ENCODE measurements at regions not wholly inside any gene's neighbourhood (a gene's known extent, or its start where the extent isn't known, plus 50 kb on each side); places are given as distances from the start of the nearest gene placed in this dataset.

DNA sequence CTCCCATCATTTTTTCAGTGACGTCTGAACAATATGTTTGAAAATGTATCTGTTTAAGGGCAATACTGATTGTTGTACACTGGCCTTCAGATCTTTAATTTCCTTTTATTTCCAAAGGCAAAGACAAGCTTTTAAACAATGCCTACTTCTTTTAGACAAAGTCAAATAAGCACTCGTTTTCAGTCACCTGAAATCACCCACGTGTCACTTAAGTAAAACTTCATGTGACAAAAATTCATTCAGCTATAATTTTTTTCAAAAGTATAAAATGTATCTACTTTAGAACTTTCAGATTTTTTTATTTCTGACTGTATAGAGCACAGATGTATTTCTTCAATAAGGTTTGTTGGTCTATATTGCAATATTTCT is 113.5 kb upstream of the BEND6 start (continued):
- TF ChIP-seq GABPA (IDR thresholded peaks at IDR 0.05 in 1 of 2, conservative IDR thresholded peaks at IDR 0.05 in 1 of 2) (no peak), EGR1 (IDR thresholded peaks at IDR 0.05; ENCODE audit: low read depth in 2 of 2) (no peak), HNF4A (conservative IDR thresholded peaks at IDR 0.05) (no peak), FOXA2 (IDR thresholded peaks at IDR 0.05) (no peak), RXRA (IDR thresholded peaks at IDR 0.05) (no peak)
- TF ChIP-seq, protein P1, sequence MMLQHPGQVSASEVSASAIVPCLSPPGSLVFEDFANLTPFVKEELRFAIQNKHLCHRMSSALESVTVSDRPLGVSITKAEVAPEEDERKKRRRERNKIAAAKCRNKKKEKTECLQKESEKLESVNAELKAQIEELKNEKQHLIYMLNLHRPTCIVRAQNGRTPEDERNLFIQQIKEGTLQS (IDR thresholded peaks at IDR 0.05) = no peak

DNA sequence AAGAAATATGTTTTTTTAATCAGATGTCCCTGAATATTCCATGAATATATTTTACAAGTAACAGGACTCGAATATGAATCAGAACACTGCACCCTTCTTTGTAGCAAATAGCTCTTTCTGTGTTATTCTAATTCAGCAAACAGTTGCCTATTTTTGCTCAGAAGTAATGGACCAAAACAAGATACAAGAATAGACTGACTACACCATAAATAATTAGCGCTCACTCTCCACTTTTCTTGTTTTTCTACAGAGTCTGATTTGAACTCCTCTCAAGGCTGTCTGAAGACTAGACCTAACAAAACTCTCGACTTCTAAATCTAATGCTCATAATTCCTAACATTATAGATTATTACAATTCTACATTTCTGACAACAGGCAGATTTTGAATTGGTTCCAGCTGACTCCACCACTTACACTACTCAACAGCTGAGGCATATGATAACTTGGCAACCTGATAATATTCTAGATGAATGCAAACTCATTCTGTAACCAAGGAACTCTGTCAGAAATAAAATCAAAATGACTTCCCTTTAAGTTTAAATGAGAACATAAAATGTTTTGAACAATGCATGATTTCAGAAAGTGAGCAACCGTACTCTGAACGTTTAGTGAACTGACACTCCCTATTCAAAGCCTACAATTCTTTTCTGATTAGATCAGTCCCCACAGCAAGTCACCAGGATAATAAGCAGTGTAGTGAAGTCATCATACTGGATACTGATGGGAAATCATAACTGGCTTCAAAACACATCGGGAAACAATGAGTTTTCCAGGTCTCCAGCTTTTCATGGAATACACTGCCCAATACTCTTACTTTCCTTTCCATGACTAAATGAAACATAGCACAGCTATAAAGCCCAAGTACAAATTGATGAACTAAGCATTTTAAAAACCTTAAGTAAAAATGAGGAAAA is 114.2 kb upstream of the BEND6 start:
- TF ChIP-seq TAF1 (conservative IDR thresholded peaks at IDR 0.05) (no peak), EGR1 (IDR thresholded peaks at IDR 0.05; ENCODE audit: low read depth in 2 of 2) (no peak), JUND (IDR thresholded peaks at IDR 0.05) (no peak), RAD21 (IDR thresholded peaks at IDR 0.05) (no peak), SP1 (IDR thresholded peaks at IDR 0.05) (no peak), HNF4G (IDR thresholded peaks at IDR 0.05) (no peak), FOXA1 (IDR thresholded peaks at IDR 0.05) (no peak), HNF4A (conservative IDR thresholded peaks at IDR 0.05) (no peak), FOXA2 (IDR thresholded peaks at IDR 0.05) (no peak)
- TF ChIP-seq, protein P1 (IDR thresholded peaks at IDR 0.05) = no peak
- TF ChIP-seq, protein P2, sequence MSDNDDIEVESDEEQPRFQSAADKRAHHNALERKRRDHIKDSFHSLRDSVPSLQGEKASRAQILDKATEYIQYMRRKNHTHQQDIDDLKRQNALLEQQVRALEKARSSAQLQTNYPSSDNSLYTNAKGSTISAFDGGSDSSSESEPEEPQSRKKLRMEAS (IDR thresholded peaks at IDR 0.05) = no peak
- DNase-seq (ENCODE audit: low spot score) = no peak
- Histone ChIP-seq H3K9ac (ENCODE audit: low read depth in 1 of 2, low read length in 2 of 2) (no peak overlapping the region), H3K9me3 (ENCODE audit: control insufficient read depth in 4 of 4, low read length in 3 of 4) (no peaks in the 10 kb centered on the region), H3K36me3 (ENCODE audit: control insufficient read depth in 4 of 4, insufficient read depth in 3 of 4, low read depth in 1 of 4, low read length in 3 of 4) (no peaks in the 10 kb centered on the region), H3K4me1 (ENCODE audit: control insufficient read depth in 4 of 4, insufficient read depth in 4 of 4, low read length in 3 of 4) (peaks cover 0 to 14% (median 10%) of the 10 kb centered on the region in 4 donors), H3K4me3 (ENCODE audit: low read depth in 1 of 3, low read length in 3 of 3) (no peak overlapping the region), H3K27me3 (ENCODE audit: control insufficient read depth in 4 of 4, insufficient read depth in 4 of 4, low read length in 3 of 4) (peaks cover 0 to 14% (median 6%) of the 10 kb centered on the region in 4 donors), H3K27ac (ENCODE audit: low read depth in 1 of 2, low read length in 2 of 2) (no peak overlapping the region)
- WGBS = 64% methylated on average over 6 of the region's 6 CpGs

DNA sequence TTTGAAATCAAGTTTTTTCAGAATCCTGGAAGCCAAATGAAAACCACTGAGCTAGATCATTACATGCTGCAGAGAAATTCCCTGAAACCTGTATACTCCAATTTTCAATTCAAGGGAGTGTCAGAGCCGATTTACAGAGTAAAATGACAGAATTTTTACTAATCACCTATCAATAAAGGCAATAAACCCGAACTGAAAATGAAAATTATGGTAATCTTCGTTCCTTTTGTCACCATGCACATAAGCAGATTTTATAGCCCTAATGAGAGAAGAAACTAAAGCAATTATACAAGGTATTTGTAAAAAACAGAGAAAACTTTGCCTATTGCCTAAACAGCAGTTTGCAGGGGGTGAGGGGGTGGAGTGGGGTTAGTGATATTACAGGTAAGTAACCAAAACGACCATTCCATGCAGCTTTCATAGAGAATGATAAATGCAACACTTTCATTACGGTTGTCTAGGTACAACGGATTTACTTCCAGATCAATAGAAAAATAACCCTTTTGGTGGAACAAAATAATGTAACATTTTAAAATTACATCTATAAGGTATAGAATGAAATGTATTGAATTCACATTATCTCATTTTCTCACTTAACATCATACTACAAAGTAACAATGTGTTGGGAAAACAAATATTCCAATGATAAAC is 115.2 kb upstream of the BEND6 start:
- H3K4me3 ChIP-seq (ENCODE audit: low read depth in 1 of 3, low read length in 3 of 3) = no peak overlapping the region
- no peaks in the 10 kb centered on the region for H3K9me3 ChIP-seq (ENCODE audit: control insufficient read depth in 4 of 4, low read length in 3 of 4)
- H3K36me3 ChIP-seq (ENCODE audit: control insufficient read depth in 4 of 4, insufficient read depth in 3 of 4, low read depth in 1 of 4, low read length in 3 of 4) = no peaks in the 10 kb centered on the region
- no peak overlapping the region for H3K9ac ChIP-seq (ENCODE audit: low read depth in 1 of 2, low read length in 2 of 2)
- no peak overlapping the region for H3K27ac ChIP-seq (ENCODE audit: low read depth in 1 of 2, low read length in 2 of 2)
- peaks cover 0 to 14% (median 6%) of the 10 kb centered on the region in 4 donors for H3K27me3 ChIP-seq (ENCODE audit: control insufficient read depth in 4 of 4, insufficient read depth in 4 of 4, low read length in 3 of 4)
- peaks cover 0 to 14% (median 10%) of the 10 kb centered on the region in 4 donors for H3K4me1 ChIP-seq (ENCODE audit: control insufficient read depth in 4 of 4, insufficient read depth in 4 of 4, low read length in 3 of 4)
- WGBS = 61% methylated on average over 6 of the region's 6 CpGs
- TF ChIP-seq JUND (IDR thresholded peaks at IDR 0.05) (no peak), FOXA1 (IDR thresholded peaks at IDR 0.05) (no peak), RXRA (IDR thresholded peaks at IDR 0.05) (no peak), HNF4G (IDR thresholded peaks at IDR 0.05) (no peak)
- TF ChIP-seq, protein P3, sequence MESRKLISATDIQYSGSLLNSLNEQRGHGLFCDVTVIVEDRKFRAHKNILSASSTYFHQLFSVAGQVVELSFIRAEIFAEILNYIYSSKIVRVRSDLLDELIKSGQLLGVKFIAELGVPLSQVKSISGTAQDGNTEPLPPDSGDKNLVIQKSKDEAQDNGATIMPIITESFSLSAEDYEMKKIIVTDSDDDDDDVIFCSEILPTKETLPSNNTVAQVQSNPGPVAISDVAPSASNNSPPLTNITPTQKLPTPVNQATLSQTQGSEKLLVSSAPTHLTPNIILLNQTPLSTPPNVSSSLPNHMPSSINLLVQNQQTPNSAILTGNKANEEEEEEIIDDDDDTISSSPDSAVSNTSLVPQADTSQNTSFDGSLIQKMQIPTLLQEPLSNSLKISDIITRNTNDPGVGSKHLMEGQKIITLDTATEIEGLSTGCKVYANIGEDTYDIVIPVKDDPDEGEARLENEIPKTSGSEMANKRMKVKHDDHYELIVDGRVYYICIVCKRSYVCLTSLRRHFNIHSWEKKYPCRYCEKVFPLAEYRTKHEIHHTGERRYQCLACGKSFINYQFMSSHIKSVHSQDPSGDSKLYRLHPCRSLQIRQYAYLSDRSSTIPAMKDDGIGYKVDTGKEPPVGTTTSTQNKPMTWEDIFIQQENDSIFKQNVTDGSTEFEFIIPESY (IDR thresholded peaks at IDR 0.05) = no peak
- TF ChIP-seq, protein P4, sequence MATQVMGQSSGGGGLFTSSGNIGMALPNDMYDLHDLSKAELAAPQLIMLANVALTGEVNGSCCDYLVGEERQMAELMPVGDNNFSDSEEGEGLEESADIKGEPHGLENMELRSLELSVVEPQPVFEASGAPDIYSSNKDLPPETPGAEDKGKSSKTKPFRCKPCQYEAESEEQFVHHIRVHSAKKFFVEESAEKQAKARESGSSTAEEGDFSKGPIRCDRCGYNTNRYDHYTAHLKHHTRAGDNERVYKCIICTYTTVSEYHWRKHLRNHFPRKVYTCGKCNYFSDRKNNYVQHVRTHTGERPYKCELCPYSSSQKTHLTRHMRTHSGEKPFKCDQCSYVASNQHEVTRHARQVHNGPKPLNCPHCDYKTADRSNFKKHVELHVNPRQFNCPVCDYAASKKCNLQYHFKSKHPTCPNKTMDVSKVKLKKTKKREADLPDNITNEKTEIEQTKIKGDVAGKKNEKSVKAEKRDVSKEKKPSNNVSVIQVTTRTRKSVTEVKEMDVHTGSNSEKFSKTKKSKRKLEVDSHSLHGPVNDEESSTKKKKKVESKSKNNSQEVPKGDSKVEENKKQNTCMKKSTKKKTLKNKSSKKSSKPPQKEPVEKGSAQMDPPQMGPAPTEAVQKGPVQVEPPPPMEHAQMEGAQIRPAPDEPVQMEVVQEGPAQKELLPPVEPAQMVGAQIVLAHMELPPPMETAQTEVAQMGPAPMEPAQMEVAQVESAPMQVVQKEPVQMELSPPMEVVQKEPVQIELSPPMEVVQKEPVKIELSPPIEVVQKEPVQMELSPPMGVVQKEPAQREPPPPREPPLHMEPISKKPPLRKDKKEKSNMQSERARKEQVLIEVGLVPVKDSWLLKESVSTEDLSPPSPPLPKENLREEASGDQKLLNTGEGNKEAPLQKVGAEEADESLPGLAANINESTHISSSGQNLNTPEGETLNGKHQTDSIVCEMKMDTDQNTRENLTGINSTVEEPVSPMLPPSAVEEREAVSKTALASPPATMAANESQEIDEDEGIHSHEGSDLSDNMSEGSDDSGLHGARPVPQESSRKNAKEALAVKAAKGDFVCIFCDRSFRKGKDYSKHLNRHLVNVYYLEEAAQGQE (IDR thresholded peaks at IDR 0.05) = no peak
- DNase-seq (ENCODE audit: low spot score) = no peak
